ENCODE measurements at regions not wholly inside any gene's neighbourhood (a gene's known extent, or its start where the extent isn't known, plus 50 kb on each side); places are given as distances from the start of the nearest gene placed in this dataset.
A peak's percentile ranks its signal among the peaks of the same experiment; 100 is the strongest.

DNA sequence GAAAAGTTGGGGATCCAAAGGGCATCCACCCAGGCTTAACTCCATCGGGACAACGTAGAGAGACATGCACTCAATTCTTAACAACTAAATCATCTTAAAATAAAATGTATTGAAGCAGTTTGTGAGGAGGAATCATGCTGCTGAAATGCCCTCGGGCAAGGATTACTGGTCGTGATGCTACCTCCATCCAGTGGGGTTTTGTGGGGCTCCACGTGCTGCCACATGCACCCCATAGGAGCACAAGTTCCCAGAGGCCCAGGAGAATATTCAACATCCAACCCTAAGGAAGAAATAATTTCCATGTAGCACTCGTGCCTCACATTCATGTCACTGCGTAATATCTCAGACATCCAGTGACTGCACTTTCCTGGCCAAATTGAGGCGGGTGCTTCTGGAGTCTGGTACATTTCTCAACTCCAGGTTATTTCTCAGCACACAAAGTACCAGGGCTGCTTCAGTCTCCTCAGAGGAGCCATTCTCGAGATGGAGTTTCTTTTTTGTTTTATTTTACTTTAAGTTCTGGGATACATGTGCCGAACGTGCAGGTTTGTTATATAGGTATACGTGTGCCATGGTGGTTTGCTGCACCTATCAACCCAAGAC, 429.8 kb downstream of the FOXO1 start:
- Histone ChIP-seq H3K27me3 (ENCODE audit: insufficient read depth, poor library complexity, severe bottlenecking) (no peaks in the 10 kb centered on the region), H3K9me3 (ENCODE audit: severe bottlenecking) (no peaks in the 10 kb centered on the region), H3K4me1 (ENCODE audit: insufficient read depth, poor library complexity, severe bottlenecking) (peaks cover 16% of the 10 kb centered on the region), H3K27ac (ENCODE audit: poor library complexity, severe bottlenecking) (peak overlapping the region; percentile 15), H3K36me3 (ENCODE audit: low read depth) (no peaks in the 10 kb centered on the region), H3K4me3 (ENCODE audit: severe bottlenecking) (no peak overlapping the region)
- DNase-seq (ENCODE audit: low spot score) (no peak), ATAC-seq (ENCODE audit: low read depth) (no peak)
- TF ChIP-seq, protein P1, sequence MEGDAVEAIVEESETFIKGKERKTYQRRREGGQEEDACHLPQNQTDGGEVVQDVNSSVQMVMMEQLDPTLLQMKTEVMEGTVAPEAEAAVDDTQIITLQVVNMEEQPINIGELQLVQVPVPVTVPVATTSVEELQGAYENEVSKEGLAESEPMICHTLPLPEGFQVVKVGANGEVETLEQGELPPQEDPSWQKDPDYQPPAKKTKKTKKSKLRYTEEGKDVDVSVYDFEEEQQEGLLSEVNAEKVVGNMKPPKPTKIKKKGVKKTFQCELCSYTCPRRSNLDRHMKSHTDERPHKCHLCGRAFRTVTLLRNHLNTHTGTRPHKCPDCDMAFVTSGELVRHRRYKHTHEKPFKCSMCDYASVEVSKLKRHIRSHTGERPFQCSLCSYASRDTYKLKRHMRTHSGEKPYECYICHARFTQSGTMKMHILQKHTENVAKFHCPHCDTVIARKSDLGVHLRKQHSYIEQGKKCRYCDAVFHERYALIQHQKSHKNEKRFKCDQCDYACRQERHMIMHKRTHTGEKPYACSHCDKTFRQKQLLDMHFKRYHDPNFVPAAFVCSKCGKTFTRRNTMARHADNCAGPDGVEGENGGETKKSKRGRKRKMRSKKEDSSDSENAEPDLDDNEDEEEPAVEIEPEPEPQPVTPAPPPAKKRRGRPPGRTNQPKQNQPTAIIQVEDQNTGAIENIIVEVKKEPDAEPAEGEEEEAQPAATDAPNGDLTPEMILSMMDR (IDR thresholded peaks at IDR 0.05; ENCODE audit: poor library complexity, severe bottlenecking) = no peak

DNA sequence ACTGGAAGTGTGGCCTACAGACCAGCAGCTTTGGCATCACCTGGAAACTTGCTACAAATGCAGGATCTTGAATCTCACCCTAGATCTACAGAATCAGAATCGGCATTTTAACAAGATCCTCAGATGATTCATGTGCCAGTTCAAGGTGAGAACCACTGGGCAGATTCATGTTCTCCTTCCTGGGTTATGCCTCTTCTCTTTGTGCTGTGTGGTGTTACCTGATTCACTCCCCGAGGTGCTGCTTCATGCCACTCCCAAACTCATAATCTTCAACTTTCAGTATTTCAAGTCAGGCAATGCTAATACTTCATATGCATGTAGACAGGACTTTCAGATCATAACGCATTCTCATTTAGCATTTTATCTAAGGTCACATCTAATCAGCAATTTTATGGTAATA, 427.7 kb downstream of the FOXO1 start:
- TF ChIP-seq, protein P1 (IDR thresholded peaks at IDR 0.05; ENCODE audit: poor library complexity, severe bottlenecking) = no peak
- H3K9me3 ChIP-seq (ENCODE audit: severe bottlenecking) = no peaks in the 10 kb centered on the region
- no peak overlapping the region for H3K27ac ChIP-seq (ENCODE audit: poor library complexity, severe bottlenecking)
- H3K36me3 ChIP-seq (ENCODE audit: low read depth) = no peaks in the 10 kb centered on the region
- H3K4me3 ChIP-seq (ENCODE audit: severe bottlenecking) = no peak overlapping the region
- H3K4me1 ChIP-seq (ENCODE audit: insufficient read depth, poor library complexity, severe bottlenecking) = peaks cover 11% of the 10 kb centered on the region
- DNase-seq (ENCODE audit: low spot score) (no peak), ATAC-seq (ENCODE audit: low read depth) (no peak)
- H3K27me3 ChIP-seq (ENCODE audit: insufficient read depth, poor library complexity, severe bottlenecking) = no peaks in the 10 kb centered on the region

DNA sequence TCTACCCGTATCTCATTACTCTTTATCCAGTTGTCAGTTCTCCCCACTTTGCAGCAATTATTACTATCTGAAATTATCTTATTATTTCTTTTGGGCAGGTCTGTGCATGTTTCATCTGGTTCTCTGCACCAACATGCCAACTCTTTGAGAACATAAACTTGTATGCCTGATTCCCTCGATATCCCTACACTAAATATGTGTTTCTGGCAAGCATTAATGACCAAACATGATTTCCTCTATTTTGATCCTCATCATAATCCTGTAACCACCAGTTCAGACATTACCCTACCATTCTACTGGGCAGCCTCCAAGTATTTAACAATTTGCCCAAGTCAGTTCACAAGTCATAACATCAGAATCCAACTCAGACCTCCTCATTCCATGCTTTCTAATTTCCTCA, 426.1 kb downstream of the FOXO1 start:
- DNase-seq (ENCODE audit: low spot score) = no peak
- ATAC-seq (ENCODE audit: low read depth) = no peak
- Histone ChIP-seq H3K36me3 (ENCODE audit: low read depth) (no peaks in the 10 kb centered on the region), H3K27me3 (ENCODE audit: insufficient read depth, poor library complexity, severe bottlenecking) (no peaks in the 10 kb centered on the region), H3K4me3 (ENCODE audit: severe bottlenecking) (no peak overlapping the region), H3K27ac (ENCODE audit: poor library complexity, severe bottlenecking) (no peak overlapping the region), H3K4me1 (ENCODE audit: insufficient read depth, poor library complexity, severe bottlenecking) (peaks cover 8% of the 10 kb centered on the region), H3K9me3 (ENCODE audit: severe bottlenecking) (no peaks in the 10 kb centered on the region)
- TF ChIP-seq, protein P1 (IDR thresholded peaks at IDR 0.05; ENCODE audit: poor library complexity, severe bottlenecking) = no peak

DNA sequence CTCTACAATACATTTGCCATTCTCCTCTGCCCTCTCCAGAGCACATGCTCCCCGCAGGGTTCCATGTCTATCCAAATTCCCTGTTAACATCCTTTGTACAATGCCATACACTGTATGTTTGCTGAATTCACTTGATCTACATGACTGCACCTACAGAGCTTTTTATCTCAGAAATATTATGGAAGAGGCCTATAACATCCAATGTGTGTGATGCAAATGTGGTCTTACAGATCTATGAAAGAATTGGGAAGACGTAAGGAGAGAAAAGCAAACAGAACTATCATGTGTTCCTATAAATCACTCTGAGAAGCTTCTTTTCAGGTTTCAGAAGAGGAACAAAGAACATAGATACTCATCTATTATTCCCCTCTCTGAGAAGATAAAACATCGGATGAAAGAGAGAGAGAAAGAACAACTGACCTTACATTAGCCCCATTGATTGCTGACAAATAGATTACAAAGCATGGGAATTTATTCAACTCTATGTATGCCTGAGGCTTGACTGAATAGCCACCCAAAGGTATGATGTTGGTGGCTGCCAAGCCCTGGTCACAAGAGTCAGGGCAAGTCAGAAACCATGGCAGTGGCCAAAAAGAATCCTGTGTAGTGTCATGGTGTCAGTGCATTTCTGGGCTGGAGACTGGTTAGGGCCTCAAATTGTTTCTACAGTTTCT, 425.2 kb downstream of the FOXO1 start:
- DNase-seq (ENCODE audit: low spot score) (no peak), ATAC-seq (ENCODE audit: low read depth) (no peak)
- no peak overlapping the region for H3K4me3 ChIP-seq (ENCODE audit: severe bottlenecking)
- H3K27me3 ChIP-seq (ENCODE audit: insufficient read depth, poor library complexity, severe bottlenecking) = no peaks in the 10 kb centered on the region
- H3K27ac ChIP-seq (ENCODE audit: poor library complexity, severe bottlenecking) = no peak overlapping the region
- TF ChIP-seq, protein P1 (IDR thresholded peaks at IDR 0.05; ENCODE audit: poor library complexity, severe bottlenecking) = no peak
- H3K36me3 ChIP-seq (ENCODE audit: low read depth) = no peaks in the 10 kb centered on the region
- H3K4me1 ChIP-seq (ENCODE audit: insufficient read depth, poor library complexity, severe bottlenecking) = peaks cover 5% of the 10 kb centered on the region
- no peaks in the 10 kb centered on the region for H3K9me3 ChIP-seq (ENCODE audit: severe bottlenecking)

DNA sequence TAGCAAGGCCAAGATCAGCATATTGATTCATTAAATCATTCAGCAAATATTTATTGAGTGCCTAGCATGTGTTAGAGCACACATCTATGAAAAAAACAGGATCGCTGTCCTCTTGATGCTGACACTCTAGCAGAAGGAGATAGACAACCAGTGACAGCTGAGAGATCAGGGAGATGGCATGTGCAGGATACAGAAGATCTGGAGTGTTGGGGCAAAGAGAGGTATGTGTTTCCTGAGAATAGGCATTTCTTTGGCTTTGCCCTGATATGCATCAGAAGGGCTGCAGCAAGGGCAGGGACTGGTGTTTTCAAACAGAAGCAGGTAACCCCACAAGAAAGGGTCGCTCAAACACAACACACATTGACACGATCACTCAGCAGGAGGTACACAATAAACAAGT, 423.4 kb downstream of the FOXO1 start:
- Histone ChIP-seq H3K36me3 (ENCODE audit: low read depth) (no peaks in the 10 kb centered on the region), H3K9me3 (ENCODE audit: severe bottlenecking) (no peaks in the 10 kb centered on the region), H3K27me3 (ENCODE audit: insufficient read depth, poor library complexity, severe bottlenecking) (no peaks in the 10 kb centered on the region), H3K27ac (ENCODE audit: poor library complexity, severe bottlenecking) (no peak overlapping the region), H3K4me1 (ENCODE audit: insufficient read depth, poor library complexity, severe bottlenecking) (no peaks in the 10 kb centered on the region), H3K4me3 (ENCODE audit: severe bottlenecking) (no peak overlapping the region)
- ATAC-seq (ENCODE audit: low read depth) (no peak), DNase-seq (ENCODE audit: low spot score) (no peak)
- TF ChIP-seq, protein P1 (IDR thresholded peaks at IDR 0.05; ENCODE audit: poor library complexity, severe bottlenecking) = no peak

All from RWPE2 (cell line).